K562 (cell line): ENCODE measurements at regions not wholly inside any gene's neighbourhood (a gene's known extent, or its start where the extent isn't known, plus 50 kb on each side); places are given as distances from the start of the nearest gene placed in this dataset.

Experiments
- ATAC-seq: fragments of 200-7000 bp; cut with Tn5 transposase; 3 replicates; pipeline ENCODE4 v1.9.1; 2020; ENCODE audit warnings: moderate library complexity
- BruUV-seq: library from RNA; stranded (reverse); fragments of 400-500 nt; replicated peaks from 2 replicates; lab custom pipeline; 2021; lab: Mats Ljungman, UMichigan
- CTCF ChIA-PET: fragments of 300-600 bp; formaldehyde crosslinking; extraction: SDS; loops from one replicate; lab custom pipeline; 2021; ENCODE audit warnings: low intra/inter-chr PET ratio; lab: Yijun Ruan, JAX
- POLR2A ChIA-PET: fragments of 300-600, 350-650 bp; sonication (Branson Sonifier 250); formaldehyde crosslinking; extraction: SDS; loops from one replicate; lab custom pipeline; 2021; ENCODE audit warnings: antibody characterized with exemption, inconsistent platforms; lab: Yijun Ruan, JAX
- DNase-seq, 4 experiments: peaks; one replicate each; pipeline versions ENCODE4 v3.0.0 to v3.0.0-alpha.2; 2011 to 2018; ENCODE audit warnings: low spot score in 3 of 4, mixed read lengths in 3 of 4; ENCODE audit errors: extremely low read depth in 1 of 4
- FAIRE-seq: peaks from 2 replicates; lab custom pipeline; 2011; peaks lifted over from hg19 to GRCh38; lab: Jason Lieb, UNC
- H2AFZ ChIP-seq: 2 replicates; pipeline ENCODE4 v1.6.0; 2011; ENCODE audit warnings: low read depth, low read length, control low read depth, inconsistent platforms
- H3K27ac ChIP-seq: fragments of 200-600 bp; 3 replicates; pipeline ENCODE4 v1.8.0; 2011; ENCODE audit warnings: low read depth, mild to moderate bottlenecking, control low read depth, inconsistent platforms, low read length, moderate library complexity, mixed read lengths; ENCODE audit errors: extremely low read depth
- H3K27me3 ChIP-seq, 2 experiments: fragments of 300-600 bp in 1 of 2; 2 replicates in 1 of 2; 3 replicates in 1 of 2; pipeline versions ENCODE4 v1.6.0 to v1.8.0; 2011; ENCODE audit warnings: inconsistent platforms in 2 of 2, low read length in 2 of 2, mild to moderate bottlenecking in 1 of 2, mixed read lengths in 1 of 2, moderate library complexity in 1 of 2; ENCODE audit not compliant: control insufficient read depth in 2 of 2, insufficient read depth in 2 of 2
- H3K36me3 ChIP-seq: fragments of 300-600 bp; 3 replicates; pipeline ENCODE4 v1.8.0; 2011; ENCODE audit warnings: mild to moderate bottlenecking, low read length, inconsistent platforms; ENCODE audit not compliant: control insufficient read depth, insufficient read depth
- H3K4me1 ChIP-seq, 2 experiments: fragments of 200-600 bp in 1 of 2; replicated peaks in 1 of 2; 2 replicates in 1 of 2; 3 replicates in 1 of 2; pipeline versions ENCODE4 v1.5.1 to v1.8.0; 2011; ENCODE audit warnings: inconsistent platforms in 2 of 2, low read length in 2 of 2, mild to moderate bottlenecking in 1 of 2, mixed read lengths in 1 of 2, moderate library complexity in 1 of 2; ENCODE audit not compliant: control insufficient read depth in 2 of 2, insufficient read depth in 2 of 2
- H3K4me2 ChIP-seq: 2 replicates; pipeline ENCODE4 v1.6.1; 2011; ENCODE audit warnings: low read length, control low read depth, inconsistent platforms, mixed read lengths; ENCODE audit not compliant: insufficient read depth
- H3K4me3 ChIP-seq: fragments of 200-600 bp; sonication (generic), shearing (Covaris generic); 2 replicates; pipeline ENCODE4 v1.5.1; 2016; ENCODE audit warnings: control low read depth, inconsistent platforms
- H3K79me2 ChIP-seq: fragments of 200-600 bp; 3 replicates; pipeline ENCODE4 v1.8.0; 2011; ENCODE audit warnings: low read length, inconsistent platforms; ENCODE audit not compliant: control insufficient read depth, insufficient read depth
- H3K9ac ChIP-seq, 2 experiments: 2 replicates each; pipeline versions ENCODE4 v1.6.0 to v1.6.1; 2011; ENCODE audit warnings: low read depth in 2 of 2, low read length in 2 of 2, control low read depth in 1 of 2, inconsistent platforms in 1 of 2, mild to moderate bottlenecking in 1 of 2, mixed read lengths in 1 of 2; ENCODE audit not compliant: insufficient read depth in 1 of 2
- H3K9me1 ChIP-seq: one replicate; pipeline ENCODE4 v1.6.0; 2011; ENCODE audit warnings: inconsistent platforms, mild to moderate bottlenecking, low read length, moderate library complexity; ENCODE audit not compliant: control insufficient read depth, insufficient read depth
- H3K9me3 ChIP-seq: replicated peaks from 2 replicates; pipeline ENCODE4 v1.5.1; 2011; ENCODE audit warnings: low read depth, low read length, inconsistent platforms; ENCODE audit not compliant: control insufficient read depth, insufficient read depth
- H4K20me1 ChIP-seq: replicated peaks from 2 replicates; pipeline ENCODE4 v1.6.1; 2011; ENCODE audit warnings: low read length, inconsistent platforms, mixed read lengths; ENCODE audit not compliant: control insufficient read depth, insufficient read depth
- POLR2B ChIP-seq: fragments of 450-650 bp; IDR thresholded peaks from 2 replicates; pipeline ENCODE4 v1.6.1; 2018; ENCODE audit warnings: low read depth; ENCODE audit not compliant: partially characterized antibody
- SNAPC5 ChIP-seq: fragments of 250-450 bp; sonication (Bioruptor Pico); IDR thresholded peaks from 2 replicates; pipeline ENCODE4 v1.8.0; 2021; ENCODE audit warnings: moderate library complexity, mild to moderate bottlenecking, inconsistent platforms
- TAF7 ChIP-seq: fragments of 450-650 bp; IDR thresholded peaks from 2 replicates; pipeline ENCODE4 v1.6.1; 2016; ENCODE audit warnings: missing genetic modification characterization, missing compliant biosample characterization
- ZNF280B ChIP-seq: fragments of 250-450 bp; sonication (Bioruptor Pico); IDR thresholded peaks from 2 replicates; pipeline ENCODE4 v1.5.1; 2021; ENCODE audit warnings: mild to moderate bottlenecking
- WGBS: fragments of 100-300 bp; shearing (Covaris generic); methylation state at CpG from one replicate; pipeline ENCODE4 v1.1.6; 2016; ENCODE audit warnings: low coverage, mixed read lengths; ENCODE audit not compliant: insufficient coverage; ENCODE audit errors: missing lambda C conversion rate; 5-methylcytosine and 5-hydroxymethylcytosine counted together
- in situ Hi-C: fragments of 300-500 bp; cut with MboI; formaldehyde crosslinking; loops from 4 replicates; pipeline ENCODE4 v1.15.0; 2018; ENCODE audit warnings: inconsistent platforms, mixed read lengths
- intact Hi-C: fragments of 100-400 bp; cut with micrococcal nuclease; formaldehyde crosslinking; loops from 2 replicates; pipeline ENCODE4 v1.14.2; 2022
- TF ChIP-seq, protein P1 (sequence below): fragments of 200-400 bp; formaldehyde crosslinking; IDR thresholded peaks from 2 replicates; pipeline ENCODE4 v1.6.1; 2017; ENCODE audit warnings: mild to moderate bottlenecking, low read depth, low read length, moderate library complexity

DNA sequence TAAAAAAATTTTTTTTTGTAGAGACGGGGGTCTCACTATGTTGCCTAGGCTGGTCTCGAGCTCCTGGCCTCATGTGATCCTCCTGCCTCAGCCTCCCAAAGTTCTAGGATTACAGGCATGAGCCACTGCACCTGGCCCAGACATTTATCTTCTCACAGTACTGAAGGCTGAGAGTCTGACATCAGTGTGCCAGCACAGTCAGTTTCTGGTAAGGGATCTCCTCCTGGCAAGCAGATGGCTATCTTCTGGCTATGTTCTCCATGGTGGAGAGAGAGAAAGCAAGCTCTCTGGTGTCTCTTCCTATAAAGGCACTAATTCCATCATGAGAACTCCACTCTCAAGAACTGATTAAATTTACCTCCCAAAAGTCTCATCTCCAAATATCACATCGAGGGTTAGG lies 57.8 kb upstream of the C1orf185 start:
- no peaks in the 10 kb centered on the region for H3K27me3 ChIP-seq
- H3K9ac ChIP-seq = no peak overlapping the region
- FAIRE-seq (no peak), ATAC-seq (peak; percentile 63), DNase-seq (no peak)
- no peaks in the 10 kb centered on the region for H3K9me3 ChIP-seq
- no peaks in the 10 kb centered on the region for H3K36me3 ChIP-seq
- H3K4me1 ChIP-seq = no peaks in the 10 kb centered on the region
- 6% methylated on average over 3 of the region's 3 CpGs for WGBS
- intact Hi-C loops = loop anchor here (1.0 to 5.0 kb wide), 3 partner anchors 67 to 269 kb away; no protein-coding TSS in a partner anchor
- TF ChIP-seq, protein P1, sequence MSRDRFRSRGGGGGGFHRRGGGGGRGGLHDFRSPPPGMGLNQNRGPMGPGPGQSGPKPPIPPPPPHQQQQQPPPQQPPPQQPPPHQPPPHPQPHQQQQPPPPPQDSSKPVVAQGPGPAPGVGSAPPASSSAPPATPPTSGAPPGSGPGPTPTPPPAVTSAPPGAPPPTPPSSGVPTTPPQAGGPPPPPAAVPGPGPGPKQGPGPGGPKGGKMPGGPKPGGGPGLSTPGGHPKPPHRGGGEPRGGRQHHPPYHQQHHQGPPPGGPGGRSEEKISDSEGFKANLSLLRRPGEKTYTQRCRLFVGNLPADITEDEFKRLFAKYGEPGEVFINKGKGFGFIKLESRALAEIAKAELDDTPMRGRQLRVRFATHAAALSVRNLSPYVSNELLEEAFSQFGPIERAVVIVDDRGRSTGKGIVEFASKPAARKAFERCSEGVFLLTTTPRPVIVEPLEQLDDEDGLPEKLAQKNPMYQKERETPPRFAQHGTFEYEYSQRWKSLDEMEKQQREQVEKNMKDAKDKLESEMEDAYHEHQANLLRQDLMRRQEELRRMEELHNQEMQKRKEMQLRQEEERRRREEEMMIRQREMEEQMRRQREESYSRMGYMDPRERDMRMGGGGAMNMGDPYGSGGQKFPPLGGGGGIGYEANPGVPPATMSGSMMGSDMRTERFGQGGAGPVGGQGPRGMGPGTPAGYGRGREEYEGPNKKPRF = no peak
- no peak for TF ChIP-seq ZNF280B (CRISPR knock-in tag)
- no peak for TF ChIP-seq SNAPC5 (CRISPR knock-in tag)
- no peak for TF ChIP-seq TAF7
- no peak for TF ChIP-seq POLR2B
- BruUV-seq = no TSS peak
- in situ Hi-C loops = no loop called here
- CTCF ChIA-PET = interaction anchor here (2.2 to 2.4 kb wide), 2 partner anchors 115 to 170 kb away, joined by 10 to 16 read pairs; no protein-coding TSS in a partner anchor
- no peak overlapping the region for H3K27ac ChIP-seq
- H3K4me2 ChIP-seq = no peak overlapping the region
- H3K79me2 ChIP-seq = no peaks in the 10 kb centered on the region
- H3K4me3 ChIP-seq = no peak overlapping the region
- H3K9me1 ChIP-seq = no peaks in the 10 kb centered on the region
- H4K20me1 ChIP-seq = no peaks in the 10 kb centered on the region
- no peak overlapping the region for H2AFZ ChIP-seq
- POLR2A ChIA-PET = interaction anchor here (0.6 to 1.2 kb wide), 4 partner anchors 10 to 144 kb away, joined by 3 to 5 read pairs (median 4); partner anchors contain the start of gene CDKN2C
